Eye (tissue), 1 donor: ENCODE measurements at regions not wholly inside any gene's neighbourhood (a gene's known extent, or its start where the extent isn't known, plus 50 kb on each side); places are given as distances from the start of the nearest gene placed in this dataset.

Experiments used
- DNase-seq: peaks from one replicate; pipeline ENCODE4 v3.0.0-alpha.2; 2015

DNA sequence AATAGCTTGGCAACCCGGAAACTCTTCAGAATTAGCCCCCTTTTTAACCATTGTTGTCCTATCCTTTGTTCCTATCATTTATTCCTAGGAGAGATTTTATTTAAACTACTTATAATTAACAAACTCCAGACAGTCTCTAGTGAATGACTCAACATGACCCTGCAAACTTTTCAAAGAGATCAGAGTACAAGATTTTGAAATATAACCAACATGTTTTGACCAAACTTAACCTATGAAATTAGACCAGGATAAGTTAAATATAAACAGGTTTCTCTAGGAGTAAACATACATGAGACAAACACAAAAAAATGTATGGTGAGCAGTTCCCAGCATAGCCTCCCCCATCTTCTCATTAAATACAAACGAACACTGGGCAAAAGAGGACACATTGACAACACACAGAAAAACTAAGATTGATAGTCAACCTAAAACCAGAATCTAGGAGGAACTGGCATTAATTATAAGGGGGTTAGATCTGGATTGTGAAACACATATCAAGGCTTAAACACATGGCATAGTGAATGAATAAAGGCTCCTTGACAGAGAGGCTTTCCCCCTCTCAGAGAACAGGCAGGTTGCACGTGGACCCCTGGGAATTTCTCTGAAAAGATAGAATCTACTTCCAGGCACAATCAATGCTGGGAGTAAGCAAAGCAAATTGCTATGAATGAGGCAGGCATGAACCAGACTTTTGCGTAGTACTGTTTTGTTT lies 284.1 kb downstream of the IRS1 start:
- peak; percentile 30 for DNase-seq

DNA sequence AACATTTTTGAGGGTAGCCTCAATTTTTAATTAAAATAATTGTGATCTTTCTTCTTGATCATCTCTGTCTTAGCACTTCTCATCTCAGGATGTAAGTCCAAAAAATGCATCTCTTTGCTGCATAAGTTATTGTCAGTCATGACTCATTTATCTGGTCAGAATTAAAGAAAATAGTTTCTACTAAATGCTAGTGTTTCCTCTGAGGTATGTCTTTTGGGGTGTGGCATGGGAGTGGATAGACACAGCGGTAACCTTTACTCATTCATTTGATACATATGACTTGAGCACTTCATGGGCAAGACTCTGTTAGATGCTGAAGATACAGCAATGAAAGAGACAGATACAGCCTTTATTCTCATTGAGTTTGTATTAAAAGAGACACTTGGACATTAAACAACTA lies 284.7 kb downstream of the IRS1 start:
- no peak for DNase-seq

DNA sequence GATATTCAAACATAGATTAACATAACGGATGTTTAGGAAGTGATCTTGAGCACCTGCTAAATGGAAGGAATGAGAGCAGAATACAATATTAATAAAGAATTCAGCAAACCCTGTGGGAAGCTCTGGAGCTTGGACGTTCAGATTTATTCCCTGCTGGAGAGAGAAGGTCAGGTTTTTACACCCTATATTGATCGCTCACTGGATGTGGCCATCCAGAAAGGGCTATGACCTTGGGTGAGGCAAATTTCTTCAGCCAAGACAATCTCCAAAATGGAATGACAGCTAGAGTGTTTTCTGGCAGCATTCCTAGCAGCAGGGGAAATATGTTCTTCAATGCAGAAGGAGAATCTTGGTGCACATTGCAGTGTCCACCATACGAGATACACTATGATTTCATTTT lies 288.3 kb downstream of the IRS1 start:
- DNase-seq = no peak

DNA sequence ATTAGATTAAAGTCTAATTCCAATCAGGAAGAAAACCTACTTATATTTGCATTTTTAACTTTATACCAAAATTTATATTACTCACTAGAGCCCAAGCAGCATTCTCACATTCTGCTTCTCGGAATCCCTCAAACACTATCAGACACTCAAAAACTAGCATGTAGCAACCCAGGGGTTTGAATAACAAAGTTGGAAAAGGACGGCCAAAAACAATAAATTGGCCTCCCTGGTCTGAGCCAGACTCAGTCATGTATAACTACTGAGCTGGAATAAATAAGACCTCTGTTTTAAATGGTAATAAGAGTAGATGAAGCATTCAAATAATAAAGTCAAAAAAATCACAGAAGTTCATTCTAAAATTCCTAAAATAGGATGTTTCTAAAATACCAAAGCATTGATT lies 290.9 kb downstream of the IRS1 start:
- no peak for DNase-seq

DNA sequence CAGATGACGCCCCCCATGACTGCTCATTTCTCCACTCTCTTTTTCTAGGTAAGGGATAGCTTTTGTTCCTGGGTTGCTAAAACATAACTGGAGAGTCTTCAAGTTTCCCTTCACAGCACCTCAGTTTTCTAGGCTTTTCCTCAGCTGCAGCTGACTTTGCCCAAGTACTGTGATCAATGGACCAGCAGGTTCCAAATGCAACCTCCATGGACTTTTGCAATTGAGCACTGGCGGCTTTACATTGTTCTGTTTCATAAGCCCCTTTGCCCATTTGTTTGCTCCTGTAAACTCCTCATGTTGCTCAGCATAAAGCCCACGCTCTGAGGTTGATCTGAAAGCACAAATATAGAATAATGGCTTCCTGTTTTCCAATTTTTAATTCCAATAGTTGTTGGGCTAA lies 291.6 kb downstream of the IRS1 start:
- no peak for DNase-seq

DNA sequence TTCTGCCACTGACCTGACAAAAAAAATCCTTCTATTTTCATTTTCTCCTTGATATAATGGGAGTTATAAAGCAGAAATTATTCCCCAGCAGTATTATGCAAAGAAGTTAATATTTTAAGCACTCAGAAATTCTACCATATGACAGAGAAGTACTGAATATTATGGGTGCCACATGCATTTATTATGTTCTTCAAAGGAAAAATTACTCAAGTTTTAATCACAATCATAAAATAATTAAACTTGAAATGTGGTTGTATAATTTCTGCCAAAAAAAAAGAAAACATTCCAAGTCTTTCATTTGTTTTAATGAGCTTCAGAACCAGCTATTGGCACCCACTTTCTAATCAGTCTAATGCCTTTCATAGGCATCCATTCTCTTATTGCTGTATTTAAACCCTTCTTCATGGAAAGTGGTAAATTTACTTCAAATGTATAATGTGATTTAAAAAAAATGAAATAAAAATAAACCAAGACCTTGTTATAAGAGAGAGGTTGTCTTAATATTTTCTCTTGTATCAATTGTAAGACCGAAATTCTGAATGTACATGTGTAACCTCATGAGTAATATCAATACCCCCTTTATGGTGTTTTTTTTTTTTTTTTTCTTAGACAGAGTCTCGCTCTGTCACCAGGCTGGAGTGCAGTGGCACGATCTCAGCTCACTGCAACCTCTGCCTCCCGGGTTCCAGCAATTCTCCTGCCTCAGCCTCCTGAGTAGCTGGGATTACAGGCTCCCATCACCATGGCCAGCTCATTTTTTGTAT lies 302.3 kb downstream of the IRS1 start:
- DNase-seq = no peak

DNA sequence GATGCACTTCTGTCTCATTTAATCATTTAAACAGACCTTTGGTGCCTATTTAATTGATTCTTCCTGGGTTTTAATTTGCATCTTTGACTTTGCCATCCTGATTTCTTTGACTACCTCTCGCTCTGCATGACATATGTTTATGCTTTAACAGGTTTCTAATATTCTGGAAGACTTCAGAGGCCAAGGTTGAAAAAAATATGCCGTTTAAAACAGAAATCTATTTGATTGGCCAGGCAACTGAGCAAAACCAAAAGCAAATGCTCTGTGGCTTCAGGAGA lies 303.4 kb downstream of the IRS1 start:
- DNase-seq = no peak

DNA sequence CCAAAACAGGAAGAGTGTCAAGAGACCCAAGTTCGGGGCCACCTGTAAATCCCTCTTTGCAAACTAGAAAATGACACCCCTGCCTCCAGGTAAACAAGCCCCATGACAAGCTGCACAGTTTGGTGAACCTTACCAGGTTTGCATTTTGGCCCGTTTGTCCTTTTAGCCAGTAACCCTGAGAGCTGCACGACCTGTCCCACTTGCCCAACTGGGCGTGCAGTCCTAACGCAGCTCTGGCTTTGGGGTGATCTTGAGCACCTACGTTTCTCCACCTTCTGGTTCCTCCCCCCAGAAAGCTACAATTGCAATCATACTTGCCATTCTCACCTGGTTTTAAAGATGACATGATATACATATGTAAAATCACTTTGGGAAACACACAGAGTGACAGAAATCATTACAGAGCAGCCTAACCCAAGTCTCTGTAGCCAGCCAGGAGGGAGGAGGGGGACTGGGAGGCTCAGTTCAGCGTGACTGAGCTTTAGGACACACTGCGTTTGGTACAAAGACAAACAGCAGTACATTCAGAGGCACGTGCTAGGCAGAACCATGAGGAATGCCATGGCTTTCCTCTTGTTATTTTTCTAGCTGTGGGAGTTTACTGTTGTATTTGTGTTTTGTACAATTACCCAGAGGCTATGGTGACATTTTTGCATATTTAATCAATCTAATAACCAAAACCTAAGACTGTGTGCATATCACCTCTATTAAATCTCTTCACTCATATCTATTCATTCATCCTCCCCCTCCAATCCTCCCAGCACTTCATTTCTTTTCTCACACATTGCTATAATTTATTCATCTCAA lies 304.0 kb downstream of the IRS1 start:
- peak; percentile 71 for DNase-seq

DNA sequence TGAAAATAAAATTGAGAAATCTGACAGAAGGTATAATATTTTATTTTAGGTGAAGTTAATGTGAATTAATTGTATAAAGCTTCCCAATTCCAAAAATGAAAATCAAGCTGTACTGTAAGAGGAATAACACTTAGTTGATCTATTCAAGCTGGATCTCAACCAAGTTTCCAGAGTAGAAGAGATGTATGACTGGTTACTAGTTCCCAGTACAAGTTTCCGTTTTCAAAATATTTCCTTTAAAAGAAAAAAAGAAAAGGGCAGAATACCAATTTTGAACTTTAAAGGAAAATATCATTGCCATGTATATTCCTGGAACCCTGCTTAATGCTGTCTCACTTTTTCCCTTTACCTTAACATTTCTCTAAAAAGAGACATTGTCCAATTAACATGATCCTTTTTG lies 308.5 kb downstream of the IRS1 start:
- DNase-seq = no peak

DNA sequence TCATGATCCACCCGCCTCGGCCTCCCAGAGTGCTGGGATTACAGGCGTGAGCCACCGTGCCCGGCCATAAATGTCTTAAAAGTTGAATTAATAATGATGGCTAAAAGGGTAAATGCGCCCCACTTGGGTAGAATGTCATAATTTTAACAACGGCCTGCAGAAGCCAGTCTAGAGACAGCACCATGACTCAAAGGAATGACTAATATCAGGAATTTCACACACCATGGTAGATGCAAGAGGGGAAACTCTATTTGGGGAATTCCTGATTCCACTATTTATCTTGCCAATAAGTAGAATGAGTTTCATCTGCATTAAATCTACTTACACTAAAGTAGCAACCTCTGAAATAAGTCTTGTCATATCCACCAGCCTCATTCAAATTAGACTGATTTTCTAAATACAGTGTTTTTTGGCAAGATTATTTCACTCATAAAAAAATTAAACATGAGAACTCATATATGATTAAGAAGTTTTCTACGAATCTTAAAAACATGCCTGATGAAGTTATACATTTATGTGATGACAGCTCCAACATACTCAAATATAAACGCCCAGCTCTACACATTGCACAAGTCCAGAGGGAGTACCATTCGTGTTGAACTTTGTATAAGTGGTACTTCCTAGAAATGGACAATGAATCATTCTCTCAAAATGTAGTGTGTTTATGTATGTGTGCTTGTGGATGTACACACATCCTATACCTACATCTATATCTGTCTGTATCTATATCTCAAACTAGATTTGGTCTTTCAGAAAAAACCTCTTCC lies 309.7 kb downstream of the IRS1 start:
- DNase-seq = no peak

DNA sequence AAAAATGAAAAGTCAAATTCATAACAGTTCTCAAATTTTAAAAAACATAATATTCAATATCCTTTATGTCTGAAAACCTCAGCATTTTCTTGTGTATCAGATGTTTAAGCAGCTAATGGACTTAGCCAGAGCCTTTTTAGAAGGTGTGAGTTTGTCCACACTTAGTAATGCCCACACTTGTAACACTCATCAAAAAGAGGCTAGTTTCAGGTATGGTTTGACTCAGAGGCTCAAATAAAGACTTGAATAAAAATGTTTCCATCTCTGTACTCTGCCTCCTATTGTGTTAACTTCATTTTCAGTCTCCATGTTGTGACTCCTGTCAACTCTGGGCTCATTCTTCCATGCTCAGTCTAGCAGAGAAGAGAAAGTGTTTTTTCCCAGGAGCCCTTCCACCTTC lies 311.6 kb downstream of the IRS1 start:
- no peak for DNase-seq

DNA sequence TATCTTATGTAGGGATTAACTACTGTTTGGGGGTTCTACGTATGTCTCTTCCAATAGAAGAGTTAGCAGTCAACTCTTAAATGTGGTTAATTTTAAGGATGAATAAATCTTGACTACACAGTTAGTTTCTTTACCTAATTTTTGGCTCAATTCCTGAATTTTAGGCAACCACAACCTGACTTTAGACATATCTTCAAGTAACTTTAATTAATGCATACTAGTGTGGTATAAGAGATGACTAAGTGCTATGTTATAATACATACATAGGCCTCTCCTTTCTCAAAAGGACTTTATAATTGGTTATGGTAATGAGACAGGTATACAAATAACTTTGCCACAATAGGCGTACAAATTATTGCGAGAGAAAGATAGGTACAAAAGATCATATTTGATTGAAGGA lies 312.0 kb downstream of the IRS1 start:
- no peak for DNase-seq

DNA sequence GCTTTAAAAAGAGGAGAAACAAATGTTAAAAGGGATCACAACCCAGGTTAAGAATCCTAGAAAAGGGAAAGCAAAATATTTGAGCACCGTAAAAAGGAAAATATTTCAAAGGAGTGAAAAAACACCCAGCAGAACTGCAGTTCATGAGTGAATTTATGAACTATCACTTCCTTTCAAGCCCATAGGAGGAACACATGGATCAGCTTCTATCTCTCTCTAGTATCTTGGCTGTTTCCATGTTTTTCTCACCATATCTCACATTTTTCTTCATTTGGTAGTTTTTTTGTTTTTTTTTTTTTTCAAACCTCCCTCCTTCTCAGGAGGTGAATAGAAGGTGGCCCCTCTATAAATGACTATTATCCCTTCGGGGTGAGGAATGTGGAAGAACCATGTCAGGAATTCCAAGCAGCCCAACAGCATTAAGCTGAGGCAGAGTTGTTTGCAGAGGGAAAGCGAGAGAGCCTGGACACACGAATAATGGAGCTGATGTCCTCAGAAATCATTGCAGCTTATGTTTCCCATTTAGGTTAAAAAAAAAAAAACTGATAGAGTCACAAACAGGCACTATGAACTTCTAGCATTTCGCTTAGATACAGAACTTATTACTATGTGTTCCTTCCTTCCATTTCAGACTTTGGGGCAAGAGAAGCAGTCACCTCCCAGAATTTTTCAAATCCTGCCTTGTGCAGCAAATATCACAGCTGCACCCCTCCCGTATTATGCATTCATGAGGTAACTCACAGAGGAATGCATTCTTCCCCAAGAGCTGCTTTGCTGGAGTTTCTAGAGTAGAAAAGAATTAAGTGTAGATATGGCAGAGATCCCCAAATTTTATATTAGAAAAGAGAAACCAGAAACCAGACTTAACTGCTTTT lies 315.6 kb downstream of the IRS1 start:
- peak; percentile 39 for DNase-seq

DNA sequence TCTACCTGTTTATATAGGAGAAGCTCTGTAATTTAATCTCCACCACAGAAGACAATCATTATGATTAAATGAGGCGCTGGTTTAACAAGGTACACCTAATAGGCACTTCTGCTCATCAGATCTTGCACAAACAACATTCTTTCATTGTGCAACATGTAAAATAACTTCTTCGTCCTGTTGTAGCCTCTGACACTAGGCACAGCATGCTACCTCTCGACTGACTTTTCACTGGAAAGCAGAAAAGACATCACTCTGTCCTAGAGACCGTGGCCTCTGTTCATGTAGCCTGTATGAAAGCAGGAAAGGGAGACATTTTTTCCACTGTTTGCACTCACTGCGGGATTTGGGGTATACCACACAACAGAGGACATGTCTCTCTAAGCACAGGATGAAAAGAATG lies 316.5 kb downstream of the IRS1 start:
- DNase-seq = no peak

DNA sequence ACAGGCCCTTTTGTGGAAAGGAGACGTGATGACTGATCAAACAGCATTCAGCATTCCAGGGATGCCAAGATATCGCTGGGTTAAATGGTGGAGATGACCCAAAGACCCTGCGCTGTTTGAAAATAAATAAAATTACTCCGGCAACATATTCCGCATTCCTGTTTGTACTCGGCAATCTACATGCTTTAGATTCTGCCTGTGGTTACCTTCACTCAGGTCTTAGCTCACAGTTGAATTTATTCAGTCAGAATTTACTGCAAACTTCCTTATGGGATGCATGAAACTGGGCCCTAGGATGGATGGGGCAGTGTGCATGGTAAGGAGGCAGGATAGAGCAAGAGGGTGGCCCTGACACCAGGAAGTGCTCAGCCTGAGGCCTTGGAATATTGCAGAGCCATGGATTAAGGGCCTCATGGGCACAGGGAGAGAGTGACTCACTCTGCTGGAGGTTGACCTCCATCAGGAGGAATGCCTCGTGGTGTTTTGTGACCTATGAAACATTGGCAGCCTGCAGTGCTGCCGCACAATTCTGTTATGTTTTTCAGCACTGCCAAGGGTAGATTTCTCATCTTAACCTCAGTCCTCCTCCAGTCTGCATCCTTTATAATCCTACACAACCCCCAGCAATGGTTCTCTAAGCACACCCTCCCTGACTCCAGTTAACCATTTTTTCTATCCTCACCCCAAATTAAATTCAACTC lies 321.4 kb downstream of the IRS1 start:
- DNase-seq = peak; percentile 38

DNA sequence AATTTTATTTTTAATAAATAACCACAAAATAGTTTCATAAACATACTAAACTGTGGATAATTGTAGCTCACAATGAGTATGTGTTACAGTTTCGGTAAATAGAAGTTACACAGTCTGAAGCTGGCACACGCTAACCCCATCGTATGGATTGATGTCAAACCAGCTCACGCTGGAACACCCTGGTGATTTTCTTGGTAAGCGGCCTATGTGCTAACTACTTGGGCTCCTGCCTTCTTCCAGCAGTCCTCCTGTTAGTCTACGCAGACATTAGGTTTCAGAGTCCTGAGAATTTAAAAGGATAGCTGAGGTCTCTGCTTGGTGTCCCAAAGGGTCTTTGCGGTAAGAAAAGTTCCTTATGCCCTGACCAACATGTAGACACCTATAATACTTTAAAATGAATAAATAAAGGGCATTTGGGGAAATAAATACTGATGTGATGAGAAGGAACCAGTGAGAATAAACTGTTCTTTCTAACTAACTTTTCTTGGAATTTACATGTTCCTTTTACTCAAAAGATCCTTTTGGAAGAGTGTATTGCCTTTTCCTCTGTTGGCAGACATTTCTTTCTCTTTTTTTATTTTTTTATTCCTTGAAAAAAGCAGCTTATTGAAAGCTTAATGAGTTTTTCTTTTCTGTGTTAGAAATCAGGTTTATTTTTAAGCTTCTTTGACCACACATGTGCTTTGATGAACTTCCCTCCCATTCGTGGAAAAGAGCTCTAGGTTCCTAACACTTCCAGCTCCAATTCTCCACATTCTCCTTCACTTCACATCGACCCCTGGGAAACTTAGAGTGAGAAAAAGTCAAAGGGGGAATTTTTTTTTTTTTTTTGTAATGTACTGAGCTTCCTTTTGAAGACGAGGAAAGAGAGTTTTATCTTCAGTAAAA lies 322.2 kb downstream of the IRS1 start:
- DNase-seq = peak; percentile 17

DNA sequence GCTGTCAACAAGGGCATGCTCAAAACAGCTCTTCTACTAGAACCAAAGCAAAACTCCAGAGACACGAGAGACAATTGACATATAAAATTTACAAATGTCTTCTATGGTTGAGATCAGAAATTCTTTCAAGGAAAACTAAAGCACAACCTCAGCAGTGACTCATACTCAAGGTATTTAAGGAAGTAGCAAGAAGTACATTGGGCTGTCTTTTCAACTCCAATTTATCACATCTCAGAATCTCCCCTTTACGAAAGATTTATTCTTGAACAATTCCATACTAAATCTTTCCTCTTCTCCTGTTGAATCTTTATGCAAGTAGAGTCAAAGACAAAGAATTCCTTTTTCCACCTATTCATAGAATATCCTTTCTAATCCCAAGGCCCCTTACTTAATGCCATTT lies 324.0 kb downstream of the IRS1 start:
- DNase-seq = no peak

DNA sequence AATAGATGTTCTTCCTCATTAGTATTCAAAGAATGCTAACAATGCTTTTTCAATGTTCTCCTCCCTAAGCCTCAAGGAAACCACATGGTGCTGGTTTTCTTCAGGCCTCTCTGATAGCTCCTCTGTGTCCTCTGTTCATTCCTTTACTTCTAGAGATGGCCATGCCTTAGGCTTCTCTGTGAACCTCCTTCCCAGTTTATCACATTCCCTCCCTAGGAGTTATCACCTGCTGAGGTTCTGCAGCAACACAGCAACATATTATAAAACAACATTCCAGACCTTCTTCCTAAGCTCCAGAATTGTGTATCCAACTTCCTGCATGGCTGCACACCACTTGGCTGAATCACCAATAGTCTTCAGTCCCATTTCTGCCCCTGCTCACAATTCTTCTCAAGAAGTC lies 325.5 kb downstream of the IRS1 start:
- DNase-seq = no peak

DNA sequence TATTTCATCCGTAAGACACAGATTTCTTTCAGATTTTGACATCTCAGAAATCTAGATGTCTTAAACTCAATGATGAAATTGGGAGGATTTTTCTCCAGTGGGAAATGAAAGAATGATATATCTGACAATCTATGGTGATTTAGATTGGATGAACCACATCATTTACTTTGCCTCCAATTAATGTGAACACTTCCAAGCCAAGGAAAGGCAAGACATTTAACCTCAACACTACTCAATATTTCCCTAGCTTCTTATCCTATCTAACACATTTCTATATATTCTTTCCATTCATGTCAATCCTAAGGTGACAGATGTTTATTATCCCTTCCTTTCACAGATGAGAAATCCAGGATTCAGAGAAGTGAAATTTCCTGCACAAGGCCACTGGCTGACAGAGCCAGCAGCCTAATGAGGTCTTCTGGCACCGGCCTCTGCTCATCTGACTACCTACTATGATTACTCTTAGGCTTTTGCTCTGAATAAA lies 327.6 kb downstream of the IRS1 start:
- no peak for DNase-seq

DNA sequence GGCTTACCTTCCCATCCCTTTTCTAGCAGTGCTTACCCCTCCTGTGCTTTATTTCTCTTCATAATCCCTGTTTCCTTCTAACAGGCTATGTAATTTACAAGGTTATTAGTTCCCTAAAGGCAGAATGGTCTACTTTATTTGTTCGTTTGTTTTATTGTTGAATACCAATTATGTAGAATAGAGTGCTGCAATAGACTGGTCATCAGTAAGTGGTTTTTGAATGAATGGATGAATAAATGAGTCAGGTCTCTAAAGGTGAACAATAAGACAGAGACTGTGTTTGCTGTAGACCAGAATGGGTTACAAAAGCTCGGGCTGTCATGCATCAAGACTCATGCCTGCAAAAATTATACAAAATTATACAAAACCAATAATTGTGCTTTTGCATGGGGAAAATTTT lies 332.0 kb downstream of the IRS1 start:
- DNase-seq = no peak
